ENCODE measurements at regions not wholly inside any gene's neighbourhood (a gene's known extent, or its start where the extent isn't known, plus 50 kb on each side); places are given as distances from the start of the nearest gene placed in this dataset.

DNA sequence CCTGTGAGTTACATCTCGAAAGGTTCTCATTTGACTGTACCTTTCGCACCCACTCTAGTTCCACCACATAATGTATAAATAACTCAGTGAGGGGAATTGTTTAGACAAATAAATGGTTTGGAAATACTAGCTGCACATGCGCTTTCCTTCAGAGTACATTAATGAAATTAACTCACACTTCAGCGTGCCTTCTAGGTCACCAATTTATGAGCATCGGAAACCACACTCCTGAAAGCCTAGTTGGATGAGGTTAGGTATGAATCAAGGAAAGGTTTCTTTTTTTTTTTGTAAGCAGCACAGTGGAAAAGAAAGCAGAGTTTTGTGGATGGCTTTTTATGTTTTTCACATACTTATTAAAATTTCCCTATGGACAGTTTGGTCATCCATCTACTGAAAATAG, 247.8 kb upstream of the TCF21 start:
- no peak for TF ChIP-seq CTCF (IDR thresholded peaks at IDR 0.05; ENCODE audit: low read depth, low read length, missing input control)
- TF ChIP-seq SP1 (IDR thresholded peaks at IDR 0.05), result no peak
- TF ChIP-seq YY1 (IDR thresholded peaks at IDR 0.05), result no peak
- no peak for TF ChIP-seq JUND (IDR thresholded peaks at IDR 0.05)
- no peak for TF ChIP-seq TAF1 (conservative IDR thresholded peaks at IDR 0.05)
- TF ChIP-seq REST (IDR thresholded peaks at IDR 0.05), result no peak
- no peak for TF ChIP-seq FOXA1 (IDR thresholded peaks at IDR 0.05)
- TF ChIP-seq ATF3 (IDR thresholded peaks at IDR 0.05), result no peak
- TF ChIP-seq NR2F2 (IDR thresholded peaks at IDR 0.05), result no peak
